SK-N-SH (cell line): ENCODE measurements at regions not wholly inside any gene's neighbourhood (a gene's known extent, or its start where the extent isn't known, plus 50 kb on each side); places are given as distances from the start of the nearest gene placed in this dataset.

ENCODE experiments used
- CTCF ChIA-PET: fragments of 300-600, 350-600 bp; formaldehyde crosslinking; extraction: SDS; loops from one replicate; lab custom pipeline; 2021; lab: Yijun Ruan, JAX
- POLR2A ChIA-PET: fragments of 350-600 bp; sonication (Branson Sonifier 250); formaldehyde crosslinking; extraction: SDS; loops from one replicate; lab custom pipeline; 2020; ENCODE audit warnings: antibody characterized with exemption, inconsistent platforms; lab: Yijun Ruan, JAX
- DNase-seq: peaks from one replicate; pipeline ENCODE4 v3.0.0; 2012
- H2AFZ ChIP-seq: fragments of 200-600 bp; sonication (generic); 2 replicates; pipeline ENCODE4 v1.8.1; 2016; ENCODE audit warnings: antibody characterized with exemption, mild to moderate bottlenecking, low read depth
- H3F3A ChIP-seq: fragments of 200-600 bp; sonication (generic); replicated peaks from 2 replicates; pipeline ENCODE3; 2016; ENCODE audit warnings: antibody characterized with exemption, mild to moderate bottlenecking; ENCODE audit not compliant: insufficient read depth
- H3K27ac ChIP-seq, 2 experiments: fragments of 200-500 bp in 1 of 2; fragments of 200-600 bp in 1 of 2; sonication (Bioruptor generic) in 1 of 2; sonication (generic), shearing (Covaris generic) in 1 of 2; 2 replicates each; pipeline versions ENCODE4 v1.5.1 to v1.6.1; 2014 to 2016; ENCODE audit warnings: low read depth in 2 of 2, inconsistent platforms in 1 of 2, low read length in 1 of 2, mild to moderate bottlenecking in 1 of 2, mixed read lengths in 1 of 2
- H3K27me3 ChIP-seq: fragments of 200-600 bp; sonication (generic), shearing (Covaris generic); 2 replicates; pipeline ENCODE4 v1.6.1; 2016; ENCODE audit warnings: mixed run types; ENCODE audit not compliant: insufficient read depth
- H3K36me3 ChIP-seq, 2 experiments: fragments of 200-500 bp in 1 of 2; fragments of 200-600 bp in 1 of 2; sonication (Bioruptor generic) in 1 of 2; sonication (generic) in 1 of 2; replicated peaks in 1 of 2; 2 replicates each; pipeline versions ENCODE3 to v1.5.1; 2014 to 2016; ENCODE audit warnings: low read length in 1 of 2, mild to moderate bottlenecking in 1 of 2; ENCODE audit not compliant: insufficient read depth in 2 of 2, control insufficient read depth in 1 of 2
- H3K4me1 ChIP-seq, 2 experiments: fragments of 200-500 bp in 1 of 2; fragments of 200-600 bp in 1 of 2; sonication (Bioruptor generic) in 1 of 2; sonication (generic), shearing (Covaris generic) in 1 of 2; 2 replicates each; pipeline versions ENCODE4 v1.5.1 to v1.6.1; 2014 to 2016; ENCODE audit warnings: low read depth in 1 of 2, low read length in 1 of 2, mixed run types in 1 of 2; ENCODE audit not compliant: insufficient read depth in 2 of 2, control insufficient read depth in 1 of 2
- H3K4me2 ChIP-seq: fragments of 200-600 bp; sonication (generic), shearing (Covaris generic); 2 replicates; pipeline ENCODE4 v1.6.1; 2017; ENCODE audit warnings: mixed run types
- H3K4me3 ChIP-seq, 2 experiments: fragments of 200-500 bp in 1 of 2; fragments of 200-600 bp in 1 of 2; sonication (Bioruptor generic) in 1 of 2; sonication (generic), shearing (Covaris generic) in 1 of 2; 2 replicates each; pipeline versions ENCODE4 v1.5.1 to v1.8.1; 2014 to 2016; ENCODE audit warnings: low read depth in 2 of 2, inconsistent platforms in 1 of 2, low read length in 1 of 2, mild to moderate bottlenecking in 1 of 2, mixed read lengths in 1 of 2, moderate library complexity in 1 of 2
- H3K79me2 ChIP-seq: fragments of 200-600 bp; sonication (generic); 2 replicates; pipeline ENCODE4 v1.8.1; 2017; ENCODE audit warnings: mild to moderate bottlenecking; ENCODE audit not compliant: insufficient read depth
- H3K9ac ChIP-seq: fragments of 200-600 bp; sonication (generic); 2 replicates; pipeline ENCODE4 v1.6.1; 2017; ENCODE audit warnings: mixed run types
- H3K9me2 ChIP-seq: fragments of 200-600 bp; sonication (generic); 2 replicates; pipeline ENCODE4 v1.6.1; 2017; ENCODE audit warnings: mixed run types
- H3K9me3 ChIP-seq: fragments of 200-600 bp; sonication (generic); 2 replicates; pipeline ENCODE4 v1.6.1; 2017; ENCODE audit warnings: mixed run types, mild to moderate bottlenecking, moderate library complexity
- H4K20me1 ChIP-seq: fragments of 200-600 bp; sonication (generic); 2 replicates; pipeline ENCODE4 v1.6.1; 2017; ENCODE audit warnings: mild to moderate bottlenecking, mixed run types; ENCODE audit not compliant: insufficient read depth
- CHD2 ChIP-seq: fragments of 150-350 bp; IDR thresholded peaks from 2 replicates; pipeline ENCODE4 v1.6.1; 2018; ENCODE audit warnings: low read length; ENCODE audit not compliant: partially characterized antibody
- ELF1 ChIP-seq: IDR thresholded peaks from 2 replicates; pipeline ENCODE4 v1.4.0; 2012
- EP300 ChIP-seq, 2 experiments: IDR thresholded peaks; 2 replicates each; pipeline versions ENCODE4 v1.4.0 to v1.6.1; 2012; ENCODE audit warnings: borderline replicate concordance in 1 of 2, low read depth in 1 of 2, low read length in 1 of 2
- FOSL2 ChIP-seq: IDR thresholded peaks from 2 replicates; pipeline ENCODE4 v1.4.0; 2012; ENCODE audit warnings: low read depth, mild to moderate bottlenecking, moderate library complexity, borderline replicate concordance
- FOXJ3 ChIP-seq: sonication (generic); formaldehyde crosslinking; IDR thresholded peaks from 2 replicates; pipeline ENCODE4 v1.5.1; 2020; ENCODE audit warnings: mild to moderate bottlenecking, missing genetic modification reagents
- GABPA ChIP-seq: IDR thresholded peaks from 2 replicates; pipeline ENCODE4 v1.4.0; 2012; ENCODE audit warnings: low read depth, mild to moderate bottlenecking
- GATA2 ChIP-seq: sonication (generic); formaldehyde crosslinking; IDR thresholded peaks from 2 replicates; pipeline ENCODE4 v1.5.0; 2020; ENCODE audit warnings: mild to moderate bottlenecking, missing genetic modification reagents
- JUND ChIP-seq: IDR thresholded peaks from 2 replicates; pipeline ENCODE4 v1.4.0; 2012
- MEF2A ChIP-seq: IDR thresholded peaks from 2 replicates; pipeline ENCODE4 v1.4.0; 2012; ENCODE audit warnings: low read depth, borderline replicate concordance
- MXI1 ChIP-seq: IDR thresholded peaks from 2 replicates; pipeline ENCODE4 v1.6.1; 2012; ENCODE audit warnings: mild to moderate bottlenecking, low read depth, low read length, improper control_type of control experiment
- NRF1 ChIP-seq: IDR thresholded peaks from 2 replicates; pipeline ENCODE4 v1.6.1; 2012; ENCODE audit warnings: low read depth, mild to moderate bottlenecking, low read length
- RAD21 ChIP-seq: IDR thresholded peaks from 2 replicates; pipeline ENCODE4 v1.6.1; 2012; ENCODE audit warnings: mild to moderate bottlenecking, low read length
- RXRA ChIP-seq: IDR thresholded peaks from 2 replicates; pipeline ENCODE4 v1.4.0; 2012; ENCODE audit warnings: low read depth, mild to moderate bottlenecking, borderline replicate concordance
- SIN3A ChIP-seq: IDR thresholded peaks from 2 replicates; pipeline ENCODE4 v1.6.1; 2012; ENCODE audit warnings: low read depth, mild to moderate bottlenecking, low read length, moderate library complexity, borderline replicate concordance
- SMC3 ChIP-seq: IDR thresholded peaks from 2 replicates; pipeline ENCODE4 v1.6.1; 2012; ENCODE audit warnings: low read depth, low read length, improper control_type of control experiment
- YY1 ChIP-seq: IDR thresholded peaks from 2 replicates; pipeline ENCODE4 v1.4.0; 2012; ENCODE audit warnings: low read depth, mild to moderate bottlenecking
- WGBS: methylation state at CpG from one replicate; pipeline ENCODE4 v1.1.6; 2017; ENCODE audit warnings: low lambda C conversion rate; 5-methylcytosine and 5-hydroxymethylcytosine counted together
- TF ChIP-seq, protein P1 (sequence below): fragments of 150-350 bp; IDR thresholded peaks from 2 replicates; pipeline ENCODE4 v1.6.1; 2017; ENCODE audit warnings: antibody characterized with exemption, low read length, low read depth, borderline replicate concordance
- TF ChIP-seq, protein P2 (sequence below): IDR thresholded peaks from 2 replicates; pipeline ENCODE4 v1.6.1; 2012; ENCODE audit warnings: mild to moderate bottlenecking, low read depth, low read length, moderate library complexity
- TF ChIP-seq, protein P3 (sequence below): fragments of 150-350 bp; IDR thresholded peaks from 2 replicates; pipeline ENCODE4 v1.6.1; 2016; ENCODE audit warnings: mild to moderate bottlenecking, low read depth, low read length
- TF ChIP-seq, protein P4 (sequence below): IDR thresholded peaks from 2 replicates; pipeline ENCODE4 v1.4.0; 2012; ENCODE audit warnings: low read depth, borderline replicate concordance

DNA sequence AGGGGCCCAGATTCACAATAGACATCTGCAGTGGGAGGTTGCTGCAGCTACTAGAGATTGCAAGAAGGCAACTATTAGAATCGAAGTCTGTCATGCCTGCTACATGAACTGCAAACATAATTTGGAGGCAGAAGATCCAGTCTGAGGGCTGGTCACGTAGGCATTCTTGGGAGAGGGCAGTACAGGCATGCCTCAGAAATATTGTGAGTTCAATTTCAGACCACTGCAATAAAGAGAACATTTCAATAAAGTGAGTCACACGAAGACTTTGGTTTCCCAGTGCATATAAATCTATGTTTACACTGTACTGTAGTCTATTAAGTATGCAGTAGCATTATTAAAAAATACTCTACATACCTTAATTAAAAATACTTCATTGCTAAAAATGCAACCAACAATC, 585.8 kb upstream of the FAT1 start:
- Histone ChIP-seq H3K36me3 (no peaks in the 10 kb centered on the region), H3K27ac (no peak overlapping the region), H3K79me2 (no peaks in the 10 kb centered on the region), H3K4me1 (no peaks in the 10 kb centered on the region), H2AFZ (no peak overlapping the region), H3K9ac (no peak overlapping the region), H3K9me2 (no peaks in the 10 kb centered on the region), H3K27me3 (no peaks in the 10 kb centered on the region), H3K4me2 (no peak overlapping the region; the same call in 1 of the 2 replicates), H4K20me1 (no peaks in the 10 kb centered on the region), H3K9me3 (no peaks in the 10 kb centered on the region), H3F3A (no peaks in the 10 kb centered on the region), H3K4me3 (no peak overlapping the region)
- ChIA-PET CTCF (no interaction called here), POLR2A (no interaction called here)
- DNase-seq, result no peak
- 10% methylated on average over 3 of the region's 3 CpGs for WGBS
- TF ChIP-seq JUND (no peak), SMC3 (no peak), GATA2 (CRISPR knock-in tag) (no peak), EP300 (IDR thresholded peaks at IDR 0.05; ENCODE audit: borderline replicate concordance in 1 of 2, low read depth in 1 of 2, low read length in 1 of 2) (no peak), RAD21 (no peak), FOXJ3 (no peak), CHD2 (no peak)
- TF ChIP-seq, protein P1, sequence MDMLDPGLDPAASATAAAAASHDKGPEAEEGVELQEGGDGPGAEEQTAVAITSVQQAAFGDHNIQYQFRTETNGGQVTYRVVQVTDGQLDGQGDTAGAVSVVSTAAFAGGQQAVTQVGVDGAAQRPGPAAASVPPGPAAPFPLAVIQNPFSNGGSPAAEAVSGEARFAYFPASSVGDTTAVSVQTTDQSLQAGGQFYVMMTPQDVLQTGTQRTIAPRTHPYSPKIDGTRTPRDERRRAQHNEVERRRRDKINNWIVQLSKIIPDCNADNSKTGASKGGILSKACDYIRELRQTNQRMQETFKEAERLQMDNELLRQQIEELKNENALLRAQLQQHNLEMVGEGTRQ, result no peak
- TF ChIP-seq, protein P2, sequence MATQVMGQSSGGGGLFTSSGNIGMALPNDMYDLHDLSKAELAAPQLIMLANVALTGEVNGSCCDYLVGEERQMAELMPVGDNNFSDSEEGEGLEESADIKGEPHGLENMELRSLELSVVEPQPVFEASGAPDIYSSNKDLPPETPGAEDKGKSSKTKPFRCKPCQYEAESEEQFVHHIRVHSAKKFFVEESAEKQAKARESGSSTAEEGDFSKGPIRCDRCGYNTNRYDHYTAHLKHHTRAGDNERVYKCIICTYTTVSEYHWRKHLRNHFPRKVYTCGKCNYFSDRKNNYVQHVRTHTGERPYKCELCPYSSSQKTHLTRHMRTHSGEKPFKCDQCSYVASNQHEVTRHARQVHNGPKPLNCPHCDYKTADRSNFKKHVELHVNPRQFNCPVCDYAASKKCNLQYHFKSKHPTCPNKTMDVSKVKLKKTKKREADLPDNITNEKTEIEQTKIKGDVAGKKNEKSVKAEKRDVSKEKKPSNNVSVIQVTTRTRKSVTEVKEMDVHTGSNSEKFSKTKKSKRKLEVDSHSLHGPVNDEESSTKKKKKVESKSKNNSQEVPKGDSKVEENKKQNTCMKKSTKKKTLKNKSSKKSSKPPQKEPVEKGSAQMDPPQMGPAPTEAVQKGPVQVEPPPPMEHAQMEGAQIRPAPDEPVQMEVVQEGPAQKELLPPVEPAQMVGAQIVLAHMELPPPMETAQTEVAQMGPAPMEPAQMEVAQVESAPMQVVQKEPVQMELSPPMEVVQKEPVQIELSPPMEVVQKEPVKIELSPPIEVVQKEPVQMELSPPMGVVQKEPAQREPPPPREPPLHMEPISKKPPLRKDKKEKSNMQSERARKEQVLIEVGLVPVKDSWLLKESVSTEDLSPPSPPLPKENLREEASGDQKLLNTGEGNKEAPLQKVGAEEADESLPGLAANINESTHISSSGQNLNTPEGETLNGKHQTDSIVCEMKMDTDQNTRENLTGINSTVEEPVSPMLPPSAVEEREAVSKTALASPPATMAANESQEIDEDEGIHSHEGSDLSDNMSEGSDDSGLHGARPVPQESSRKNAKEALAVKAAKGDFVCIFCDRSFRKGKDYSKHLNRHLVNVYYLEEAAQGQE, result no peak

DNA sequence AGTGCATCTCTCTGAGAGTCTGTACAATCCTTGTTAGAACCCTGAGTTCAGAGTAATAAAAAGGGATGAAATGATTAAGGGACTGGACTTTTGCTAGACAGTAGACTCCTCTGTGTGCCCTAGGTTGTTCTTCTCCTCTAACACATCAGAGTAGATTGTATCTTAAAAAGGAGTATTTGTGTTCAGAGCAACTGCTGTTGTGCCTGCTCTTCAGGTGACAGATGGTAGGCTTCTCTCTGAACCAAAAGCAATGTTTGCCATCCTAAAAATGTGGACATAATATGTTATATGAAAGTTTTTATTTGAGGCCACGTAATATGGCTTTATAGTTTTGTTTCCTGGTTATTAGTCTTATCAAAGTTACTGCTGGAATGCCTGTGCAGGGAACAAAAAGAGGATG, 588.6 kb upstream of the FAT1 start:
- Histone ChIP-seq H3K9ac (no peak overlapping the region), H3K9me2 (no peaks in the 10 kb centered on the region), H3K9me3 (no peaks in the 10 kb centered on the region), H3K27me3 (no peaks in the 10 kb centered on the region), H4K20me1 (no peaks in the 10 kb centered on the region), H3K4me3 (no peak overlapping the region), H3K4me2 (no peak overlapping the region), H3K27ac (no peak overlapping the region), H3K79me2 (no peaks in the 10 kb centered on the region), H3K36me3 (no peaks in the 10 kb centered on the region), H2AFZ (no peak overlapping the region), H3K4me1 (no peaks in the 10 kb centered on the region), H3F3A (no peaks in the 10 kb centered on the region)
- POLR2A ChIA-PET, result no interaction called here
- CTCF ChIA-PET, result no interaction called here
- DNase-seq, result no peak
- 7% methylated on average over 1 of the region's 1 CpG for WGBS
- no peak for TF ChIP-seq GABPA
- no peak for TF ChIP-seq MEF2A
- TF ChIP-seq, protein P3, sequence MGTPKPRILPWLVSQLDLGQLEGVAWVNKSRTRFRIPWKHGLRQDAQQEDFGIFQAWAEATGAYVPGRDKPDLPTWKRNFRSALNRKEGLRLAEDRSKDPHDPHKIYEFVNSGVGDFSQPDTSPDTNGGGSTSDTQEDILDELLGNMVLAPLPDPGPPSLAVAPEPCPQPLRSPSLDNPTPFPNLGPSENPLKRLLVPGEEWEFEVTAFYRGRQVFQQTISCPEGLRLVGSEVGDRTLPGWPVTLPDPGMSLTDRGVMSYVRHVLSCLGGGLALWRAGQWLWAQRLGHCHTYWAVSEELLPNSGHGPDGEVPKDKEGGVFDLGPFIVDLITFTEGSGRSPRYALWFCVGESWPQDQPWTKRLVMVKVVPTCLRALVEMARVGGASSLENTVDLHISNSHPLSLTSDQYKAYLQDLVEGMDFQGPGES, result no peak
- TF ChIP-seq SIN3A, result no peak
- TF ChIP-seq SMC3, result no peak
- TF ChIP-seq, protein P4, sequence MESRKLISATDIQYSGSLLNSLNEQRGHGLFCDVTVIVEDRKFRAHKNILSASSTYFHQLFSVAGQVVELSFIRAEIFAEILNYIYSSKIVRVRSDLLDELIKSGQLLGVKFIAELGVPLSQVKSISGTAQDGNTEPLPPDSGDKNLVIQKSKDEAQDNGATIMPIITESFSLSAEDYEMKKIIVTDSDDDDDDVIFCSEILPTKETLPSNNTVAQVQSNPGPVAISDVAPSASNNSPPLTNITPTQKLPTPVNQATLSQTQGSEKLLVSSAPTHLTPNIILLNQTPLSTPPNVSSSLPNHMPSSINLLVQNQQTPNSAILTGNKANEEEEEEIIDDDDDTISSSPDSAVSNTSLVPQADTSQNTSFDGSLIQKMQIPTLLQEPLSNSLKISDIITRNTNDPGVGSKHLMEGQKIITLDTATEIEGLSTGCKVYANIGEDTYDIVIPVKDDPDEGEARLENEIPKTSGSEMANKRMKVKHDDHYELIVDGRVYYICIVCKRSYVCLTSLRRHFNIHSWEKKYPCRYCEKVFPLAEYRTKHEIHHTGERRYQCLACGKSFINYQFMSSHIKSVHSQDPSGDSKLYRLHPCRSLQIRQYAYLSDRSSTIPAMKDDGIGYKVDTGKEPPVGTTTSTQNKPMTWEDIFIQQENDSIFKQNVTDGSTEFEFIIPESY, result no peak
- no peak for TF ChIP-seq MXI1
- TF ChIP-seq NRF1, result no peak
- TF ChIP-seq ELF1, result no peak
- TF ChIP-seq, protein P1, result no peak
- no peak for TF ChIP-seq FOSL2
- TF ChIP-seq JUND, result no peak
- TF ChIP-seq YY1, result no peak
- TF ChIP-seq RXRA, result no peak
